BJ (cell line): ENCODE measurements at regions not wholly inside any gene's neighbourhood (a gene's known extent, or its start where the extent isn't known, plus 50 kb on each side); places are given as distances from the start of the nearest gene placed in this dataset.

Experiments
- CTCF ChIA-PET: fragments of 350-600 bp; formaldehyde crosslinking; extraction: SDS; loops from one replicate; lab custom pipeline; 2021; ENCODE audit warnings: antibody characterized with exemption, inconsistent platforms; lab: Yijun Ruan, JAX
- POLR2A ChIA-PET: fragments of 300-600 bp; sonication (Branson Sonifier 250); formaldehyde crosslinking; extraction: SDS; loops from one replicate; lab custom pipeline; 2021; ENCODE audit warnings: antibody characterized with exemption; lab: Charles Lee
- DNase-seq: peaks from one replicate; pipeline ENCODE4 v3.0.0-alpha.2; 2011; ENCODE audit warnings: low read depth
- H3K27me3 ChIP-seq: 2 replicates; pipeline ENCODE4 v1.6.0; 2011; ENCODE audit warnings: low read length; ENCODE audit not compliant: control insufficient read depth, insufficient read depth
- H3K36me3 ChIP-seq: 2 replicates; pipeline ENCODE4 v1.5.1; 2011; ENCODE audit warnings: low read length; ENCODE audit not compliant: control insufficient read depth, insufficient read depth
- H3K4me3 ChIP-seq: 2 replicates; pipeline ENCODE4 v1.5.1; 2011; ENCODE audit warnings: low read depth, mild to moderate bottlenecking, control low read depth, low read length
- TF ChIP-seq, protein P1 (sequence below): IDR thresholded peaks from 2 replicates; pipeline ENCODE4 v1.5.1; 2011; ENCODE audit warnings: low read depth, mild to moderate bottlenecking, control low read depth, inconsistent platforms, low read length, moderate library complexity; ENCODE audit not compliant: insufficient read depth

DNA sequence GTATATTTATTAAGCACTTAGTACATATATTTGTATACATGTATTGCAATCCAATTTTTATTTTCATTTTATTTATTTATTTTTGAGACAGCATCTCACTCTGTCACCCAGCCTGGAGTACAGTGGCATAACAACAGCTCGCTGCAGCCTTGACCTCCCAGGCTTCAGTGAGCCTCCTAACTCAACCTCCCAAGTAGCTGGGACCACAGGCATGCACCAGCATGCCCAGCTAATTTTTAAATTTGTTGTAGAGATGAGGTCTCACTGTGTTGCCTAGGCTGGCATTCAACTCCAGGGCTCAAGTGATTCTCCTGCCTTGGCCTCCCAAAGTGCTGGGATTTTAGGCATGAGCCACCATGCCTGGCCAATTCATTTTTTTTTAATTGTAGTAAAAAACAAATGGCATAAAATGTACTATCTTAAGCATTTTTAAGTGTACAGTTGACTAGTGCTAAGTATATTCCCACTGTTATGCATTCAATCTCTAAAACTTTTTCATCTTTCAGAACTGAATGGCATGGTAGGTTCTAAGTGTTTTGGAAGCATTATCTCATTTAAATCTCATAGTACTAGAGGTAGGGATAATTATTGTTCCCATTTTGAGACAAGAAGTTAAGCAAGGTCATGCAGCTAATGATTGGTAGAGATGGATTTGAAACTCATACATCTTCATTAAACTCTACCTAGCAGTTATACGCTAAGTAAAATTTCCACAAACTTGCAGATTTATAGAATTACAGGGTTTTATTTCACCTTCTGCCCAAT lies 264.0 kb upstream of the NFE2L3 start:
- TF ChIP-seq, protein P1, sequence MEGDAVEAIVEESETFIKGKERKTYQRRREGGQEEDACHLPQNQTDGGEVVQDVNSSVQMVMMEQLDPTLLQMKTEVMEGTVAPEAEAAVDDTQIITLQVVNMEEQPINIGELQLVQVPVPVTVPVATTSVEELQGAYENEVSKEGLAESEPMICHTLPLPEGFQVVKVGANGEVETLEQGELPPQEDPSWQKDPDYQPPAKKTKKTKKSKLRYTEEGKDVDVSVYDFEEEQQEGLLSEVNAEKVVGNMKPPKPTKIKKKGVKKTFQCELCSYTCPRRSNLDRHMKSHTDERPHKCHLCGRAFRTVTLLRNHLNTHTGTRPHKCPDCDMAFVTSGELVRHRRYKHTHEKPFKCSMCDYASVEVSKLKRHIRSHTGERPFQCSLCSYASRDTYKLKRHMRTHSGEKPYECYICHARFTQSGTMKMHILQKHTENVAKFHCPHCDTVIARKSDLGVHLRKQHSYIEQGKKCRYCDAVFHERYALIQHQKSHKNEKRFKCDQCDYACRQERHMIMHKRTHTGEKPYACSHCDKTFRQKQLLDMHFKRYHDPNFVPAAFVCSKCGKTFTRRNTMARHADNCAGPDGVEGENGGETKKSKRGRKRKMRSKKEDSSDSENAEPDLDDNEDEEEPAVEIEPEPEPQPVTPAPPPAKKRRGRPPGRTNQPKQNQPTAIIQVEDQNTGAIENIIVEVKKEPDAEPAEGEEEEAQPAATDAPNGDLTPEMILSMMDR = no peak
- Histone ChIP-seq H3K36me3 (no peaks in the 10 kb centered on the region), H3K27me3 (peaks cover 10% of the 10 kb centered on the region; the same call in 1 of the 2 replicates), H3K4me3 (no peak overlapping the region)
- POLR2A ChIA-PET = no interaction called here
- DNase-seq = no peak
- CTCF ChIA-PET = interaction anchor here (0.9 to 2.8 kb wide), 3 partner anchors 9 to 477 kb away, joined by 3 to 13 read pairs (median 3); no protein-coding TSS in a partner anchor

DNA sequence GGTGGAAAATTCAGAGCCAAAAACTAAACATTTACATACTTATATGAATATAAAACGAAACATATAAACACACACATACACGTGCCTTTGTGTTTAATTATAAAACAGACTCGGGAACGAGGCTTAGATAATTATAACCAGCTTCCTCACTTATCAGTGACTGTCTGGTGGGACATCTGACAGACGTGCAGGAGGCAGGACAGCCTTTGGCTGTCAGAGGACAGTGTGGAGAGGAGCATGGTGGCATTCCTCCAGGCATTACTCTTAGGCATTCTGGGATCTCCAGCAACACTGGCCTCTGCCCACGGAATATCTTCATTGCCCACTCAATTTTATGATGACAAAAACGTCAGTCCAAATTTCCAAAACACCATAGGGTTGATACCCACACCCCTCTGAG lies 262.2 kb upstream of the NFE2L3 start:
- Histone ChIP-seq H3K27me3 (peaks cover 5% of the 10 kb centered on the region; the same call in 1 of the 2 replicates), H3K4me3 (no peak overlapping the region), H3K36me3 (no peaks in the 10 kb centered on the region)
- no peak for DNase-seq
- POLR2A ChIA-PET = no interaction called here
- CTCF ChIA-PET = interaction anchor here (1.3 to 2.8 kb wide), 3 partner anchors 10 to 778 kb away, joined by 3 to 13 read pairs (median 11); no protein-coding TSS in a partner anchor
- TF ChIP-seq, protein P1 = no peak

DNA sequence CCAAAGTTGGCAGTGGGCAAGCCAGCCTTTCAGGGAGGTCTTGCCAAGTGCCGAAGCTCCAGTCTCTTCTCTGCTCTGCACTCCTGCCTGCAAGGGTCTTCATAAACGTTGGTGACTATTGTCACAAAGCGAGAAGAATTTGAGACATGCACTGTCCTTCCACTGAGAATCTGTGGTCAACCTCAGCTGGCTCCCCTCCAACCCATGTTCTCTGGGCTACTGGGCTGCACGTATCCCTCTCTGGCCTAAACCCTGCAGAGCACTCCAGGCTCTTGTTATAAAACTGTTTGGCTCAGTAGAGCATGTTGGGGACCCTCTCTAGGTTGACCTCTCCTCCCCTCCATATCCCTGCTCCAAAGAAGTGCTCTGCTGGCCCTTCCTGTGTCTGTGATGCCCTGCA lies 260.4 kb upstream of the NFE2L3 start:
- CTCF ChIA-PET = interaction anchor here (0.8 to 7.4 kb wide), 11 partner anchors 9 to 1270 kb away, joined by 3 to 145 read pairs (median 5); no protein-coding TSS in a partner anchor
- no peaks in the 10 kb centered on the region for H3K36me3 ChIP-seq
- no peak for DNase-seq
- TF ChIP-seq, protein P1 = no peak
- H3K4me3 ChIP-seq = no peak overlapping the region
- peaks cover 9% of the 10 kb centered on the region for H3K27me3 ChIP-seq
- POLR2A ChIA-PET = no interaction called here

DNA sequence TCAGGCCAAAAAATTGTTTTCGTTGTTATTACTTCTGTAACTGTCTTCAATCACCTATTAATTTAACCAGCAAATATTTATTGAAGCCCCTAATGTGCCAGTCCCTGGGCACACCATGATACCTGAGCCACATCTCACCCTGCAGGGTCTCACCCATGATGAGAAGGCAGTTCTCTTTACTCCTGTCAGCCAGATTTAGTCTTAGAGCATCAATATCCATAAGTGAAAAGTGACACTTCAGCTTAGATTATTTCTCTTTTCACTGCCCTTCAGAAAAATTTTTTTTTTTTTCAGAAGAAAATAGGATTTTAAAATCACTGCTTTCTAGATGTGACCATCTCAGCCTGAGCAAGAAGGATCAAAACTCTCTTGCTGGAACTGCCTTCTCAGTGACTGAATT lies 258.6 kb upstream of the NFE2L3 start:
- no peak for DNase-seq

More for the DNA sequence above, 258.6 kb upstream of the NFE2L3 start:
- ChIA-PET POLR2A (no interaction called here), CTCF (interaction anchor here (0.7 to 7.4 kb wide), 29 partner anchors 8 to 774 kb away, joined by 3 to 145 read pairs (median 5); no protein-coding TSS in a partner anchor)
- H3K36me3 ChIP-seq = no peaks in the 10 kb centered on the region
- H3K4me3 ChIP-seq = no peak overlapping the region
- TF ChIP-seq, protein P1 = no peak
- peaks cover 9% of the 10 kb centered on the region for H3K27me3 ChIP-seq
